ENCODE measurements at regions not wholly inside any gene's neighbourhood (a gene's known extent, or its start where the extent isn't known, plus 50 kb on each side); places are given as distances from the start of the nearest gene placed in this dataset.

DNA sequence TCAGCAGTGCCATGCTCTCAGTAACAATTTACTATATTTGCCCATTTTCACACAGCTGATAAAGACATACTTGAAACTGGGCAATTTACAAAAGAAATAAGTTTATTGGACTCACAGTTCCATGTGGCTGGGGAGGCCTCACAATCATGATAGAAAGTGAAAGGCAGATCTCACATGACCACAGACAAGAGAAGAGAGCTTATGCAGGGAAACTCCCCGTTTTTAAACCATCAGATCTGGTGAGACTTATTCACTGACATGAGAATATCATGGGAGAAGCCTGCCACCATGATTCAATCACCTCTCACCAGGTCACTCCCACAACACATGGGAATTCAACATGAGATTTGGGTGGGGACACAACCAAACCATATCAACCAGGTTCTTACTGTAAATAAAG, 112.1 kb upstream of the C1orf87 start (continued):
- TF ChIP-seq, protein P1, sequence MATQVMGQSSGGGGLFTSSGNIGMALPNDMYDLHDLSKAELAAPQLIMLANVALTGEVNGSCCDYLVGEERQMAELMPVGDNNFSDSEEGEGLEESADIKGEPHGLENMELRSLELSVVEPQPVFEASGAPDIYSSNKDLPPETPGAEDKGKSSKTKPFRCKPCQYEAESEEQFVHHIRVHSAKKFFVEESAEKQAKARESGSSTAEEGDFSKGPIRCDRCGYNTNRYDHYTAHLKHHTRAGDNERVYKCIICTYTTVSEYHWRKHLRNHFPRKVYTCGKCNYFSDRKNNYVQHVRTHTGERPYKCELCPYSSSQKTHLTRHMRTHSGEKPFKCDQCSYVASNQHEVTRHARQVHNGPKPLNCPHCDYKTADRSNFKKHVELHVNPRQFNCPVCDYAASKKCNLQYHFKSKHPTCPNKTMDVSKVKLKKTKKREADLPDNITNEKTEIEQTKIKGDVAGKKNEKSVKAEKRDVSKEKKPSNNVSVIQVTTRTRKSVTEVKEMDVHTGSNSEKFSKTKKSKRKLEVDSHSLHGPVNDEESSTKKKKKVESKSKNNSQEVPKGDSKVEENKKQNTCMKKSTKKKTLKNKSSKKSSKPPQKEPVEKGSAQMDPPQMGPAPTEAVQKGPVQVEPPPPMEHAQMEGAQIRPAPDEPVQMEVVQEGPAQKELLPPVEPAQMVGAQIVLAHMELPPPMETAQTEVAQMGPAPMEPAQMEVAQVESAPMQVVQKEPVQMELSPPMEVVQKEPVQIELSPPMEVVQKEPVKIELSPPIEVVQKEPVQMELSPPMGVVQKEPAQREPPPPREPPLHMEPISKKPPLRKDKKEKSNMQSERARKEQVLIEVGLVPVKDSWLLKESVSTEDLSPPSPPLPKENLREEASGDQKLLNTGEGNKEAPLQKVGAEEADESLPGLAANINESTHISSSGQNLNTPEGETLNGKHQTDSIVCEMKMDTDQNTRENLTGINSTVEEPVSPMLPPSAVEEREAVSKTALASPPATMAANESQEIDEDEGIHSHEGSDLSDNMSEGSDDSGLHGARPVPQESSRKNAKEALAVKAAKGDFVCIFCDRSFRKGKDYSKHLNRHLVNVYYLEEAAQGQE (IDR thresholded peaks at IDR 0.05; ENCODE audit: low read depth): no peak
- TF ChIP-seq ZFX (IDR thresholded peaks at IDR 0.05) (no peak), SRF (IDR thresholded peaks at IDR 0.05; ENCODE audit: low read depth) (no peak), POLR2AphosphoS5 (IDR thresholded peaks at IDR 0.05; ENCODE audit: low read depth, low read length) (no peak)

DNA sequence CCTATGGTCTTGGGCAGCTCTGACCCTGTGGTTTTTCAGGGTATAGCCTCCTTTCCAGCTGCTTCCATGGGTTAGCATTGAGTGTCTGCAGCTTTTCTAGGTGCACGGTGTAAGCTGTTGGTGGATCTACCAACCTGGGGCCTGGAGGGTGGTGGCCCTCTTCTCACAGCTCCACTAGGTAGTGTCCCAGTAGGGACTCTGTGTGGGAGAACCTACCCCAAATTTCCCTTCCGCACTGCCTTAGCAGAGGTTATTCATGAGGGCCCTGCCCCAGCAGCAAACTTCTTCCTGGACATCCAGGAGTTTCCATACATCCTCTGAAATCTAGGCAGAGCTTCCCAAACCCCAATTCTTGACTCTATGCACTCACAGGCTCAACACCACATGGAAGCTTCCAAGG, 111.0 kb upstream of the C1orf87 start:
- TF ChIP-seq JUND (IDR thresholded peaks at IDR 0.05) (no peak), RAD21 (IDR thresholded peaks at IDR 0.05; ENCODE audit: low read depth) (no peak), ELF1 (IDR thresholded peaks at IDR 0.05; ENCODE audit: borderline replicate concordance, low read depth) (no peak), ZFX (IDR thresholded peaks at IDR 0.05) (no peak), EZH2 (IDR thresholded peaks at IDR 0.05) (no peak), POLR2AphosphoS5 (IDR thresholded peaks at IDR 0.05; ENCODE audit: low read depth, low read length) (no peak)
- Histone ChIP-seq H3K4me1 (ENCODE audit: control insufficient read depth in 1 of 2, insufficient read depth in 2 of 2, low read length in 2 of 2) (no peaks in the 10 kb centered on the region), H3K79me2 (ENCODE audit: insufficient read depth, low read length) (no peaks in the 10 kb centered on the region), H3K36me3 (ENCODE audit: control insufficient read depth in 1 of 2, insufficient read depth in 2 of 2, low read length in 2 of 2) (no peaks in the 10 kb centered on the region), H4K20me1 (ENCODE audit: insufficient read depth) (no peaks in the 10 kb centered on the region), H3K9ac (ENCODE audit: low read length) (no peak overlapping the region), H3K4me3 (replicated peaks in 1 of 2; ENCODE audit: low read depth in 1 of 2, low read length in 2 of 2) (no peak overlapping the region), H3K9me2 (ENCODE audit: insufficient read depth) (no peaks in the 10 kb centered on the region), H3K27ac (ENCODE audit: low read depth, low read length) (no peak overlapping the region), H3K4me2 (ENCODE audit: low read length) (no peak overlapping the region), H3K27me3 (ENCODE audit: insufficient read depth, low read length) (no peaks in the 10 kb centered on the region), H2AFZ (ENCODE audit: low read depth, low read length, poor library complexity, severe bottlenecking) (no peak overlapping the region), H3K9me3 (ENCODE audit: control insufficient read depth in 1 of 2, insufficient read depth in 1 of 2, low read depth in 1 of 2, low read length in 2 of 2) (0 out of 4 replicates have a peak, but pooled peaks cover 0 to 4% of the 10 kb centered on the region in 2 experiments)
- DNase-seq (ENCODE audit: low read depth, low spot score) (no peak), ATAC-seq (no peak)
- intact Hi-C loops (cut with micrococcal nuclease): no loop called here
- BruUV-seq (replicated peaks): no TSS peak
- ChIA-PET POLR2A (no interaction called here), RAD21 (ENCODE audit: low non-redundant PET in 1 of 2, low total read pairs in 2 of 2, uncharacterized antibody in 2 of 2, unreplicated experiment in 2 of 2) (no interaction called here), CTCF (no interaction called here)

Measured in HCT116 (cell line).